HG03108 (cell line): ENCODE measurements at regions not wholly inside any gene's neighbourhood (a gene's known extent, or its start where the extent isn't known, plus 50 kb on each side); places are given as distances from the start of the nearest gene placed in this dataset.

Source experiments
- ATAC-seq: cut with Tn5 transposase; IDR thresholded peaks from one replicate; pipeline ENCODE4 v1.9.1; 2021; ENCODE audit warnings: moderate library complexity; ENCODE audit not compliant: unreplicated experiment

DNA sequence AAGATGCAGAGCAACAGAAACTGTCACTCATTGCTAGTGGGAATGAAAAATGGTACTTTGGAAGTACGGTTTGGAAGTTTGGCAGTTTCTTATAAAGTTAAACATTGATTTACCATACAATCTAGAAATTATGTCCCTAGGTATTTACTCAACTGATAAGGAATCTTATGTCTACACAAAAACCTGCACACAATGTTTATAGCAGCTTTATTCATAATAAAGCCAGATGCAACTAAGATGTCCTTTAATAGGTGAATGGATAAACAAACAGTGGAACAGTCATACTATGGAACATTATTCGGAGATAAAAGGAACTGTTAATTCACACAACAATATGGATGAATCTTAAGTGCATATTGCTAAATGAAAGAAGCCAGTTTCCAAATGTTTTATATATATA lies 96.2 kb upstream of the SIRPA start:
- ATAC-seq: no peak

DNA sequence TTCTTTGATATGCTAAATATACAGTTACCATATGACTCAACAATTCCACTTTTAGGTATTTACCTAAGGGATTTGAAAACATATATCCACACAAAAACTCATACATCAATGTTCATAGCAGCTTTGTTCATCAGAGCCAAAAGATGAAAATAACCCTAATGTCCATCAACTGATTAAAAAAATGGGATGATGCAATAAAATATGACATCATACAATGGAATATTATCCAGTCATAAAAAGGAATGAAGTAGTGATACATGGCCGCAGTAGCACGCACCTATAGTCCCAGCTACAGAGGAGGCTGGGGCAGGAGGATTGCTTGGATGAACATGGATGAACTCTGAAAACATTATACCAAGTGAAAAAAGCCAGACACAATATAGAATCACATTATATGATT lies 101.4 kb upstream of the SIRPA start:
- ATAC-seq: no peak

DNA sequence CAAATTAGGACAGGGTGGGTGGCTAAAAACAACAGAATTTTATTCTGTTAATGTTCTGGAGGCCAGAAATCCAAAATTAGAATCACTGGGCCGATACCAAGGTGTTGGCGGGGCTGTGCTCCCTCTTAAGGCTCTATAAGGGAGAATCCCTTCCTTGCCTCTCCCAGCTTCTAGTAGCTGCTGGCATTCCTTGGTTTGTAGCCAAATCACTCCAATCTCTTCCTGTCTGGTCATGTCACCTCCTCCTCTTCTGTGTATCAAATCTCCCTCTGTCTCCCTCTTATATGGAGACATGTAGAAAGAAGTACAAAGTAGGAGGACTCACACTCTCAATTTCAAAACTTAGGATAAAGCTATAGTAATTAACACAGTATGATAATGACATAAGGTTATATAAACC lies 102.9 kb upstream of the SIRPA start:
- ATAC-seq: no peak

DNA sequence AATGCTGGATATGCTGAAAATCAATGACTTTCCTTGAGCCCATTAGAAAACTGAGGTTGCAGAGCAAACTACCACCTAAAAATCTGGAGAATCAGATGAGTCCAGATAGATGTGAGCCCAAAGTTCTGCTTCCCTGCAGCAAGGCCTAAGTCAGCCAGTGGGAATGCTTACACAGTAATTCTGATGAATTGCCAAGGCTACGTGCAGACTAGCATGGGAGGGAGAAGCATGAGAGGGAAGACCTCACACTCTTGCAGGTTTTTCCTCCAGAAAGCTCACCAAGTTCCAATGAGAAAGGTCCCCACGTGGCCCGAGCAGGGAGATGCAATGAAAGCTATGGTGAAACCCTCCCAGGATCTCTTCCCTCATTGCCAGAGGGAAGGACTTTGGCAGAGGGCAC lies 104.8 kb upstream of the SIRPA start:
- no peak for ATAC-seq

DNA sequence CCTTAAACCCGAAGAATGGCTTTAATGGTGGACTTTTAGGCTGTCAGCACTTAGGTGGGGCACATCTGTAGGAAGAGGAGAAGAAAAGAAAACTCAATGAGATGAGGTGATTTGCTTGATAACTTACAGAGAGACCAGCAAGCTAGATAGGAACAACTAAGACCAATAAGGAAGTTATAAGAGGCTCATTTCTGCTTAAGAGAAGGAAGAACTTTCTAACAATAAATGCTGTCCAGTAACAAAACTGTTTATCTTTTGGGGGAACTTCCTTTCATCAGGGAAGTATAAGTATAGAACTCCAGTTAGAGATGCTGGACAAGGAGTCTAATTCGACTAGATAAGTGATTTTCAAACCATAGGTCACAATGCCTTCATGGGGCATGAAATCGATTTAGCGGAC lies 107.2 kb upstream of the SIRPA start:
- ATAC-seq: no peak

DNA sequence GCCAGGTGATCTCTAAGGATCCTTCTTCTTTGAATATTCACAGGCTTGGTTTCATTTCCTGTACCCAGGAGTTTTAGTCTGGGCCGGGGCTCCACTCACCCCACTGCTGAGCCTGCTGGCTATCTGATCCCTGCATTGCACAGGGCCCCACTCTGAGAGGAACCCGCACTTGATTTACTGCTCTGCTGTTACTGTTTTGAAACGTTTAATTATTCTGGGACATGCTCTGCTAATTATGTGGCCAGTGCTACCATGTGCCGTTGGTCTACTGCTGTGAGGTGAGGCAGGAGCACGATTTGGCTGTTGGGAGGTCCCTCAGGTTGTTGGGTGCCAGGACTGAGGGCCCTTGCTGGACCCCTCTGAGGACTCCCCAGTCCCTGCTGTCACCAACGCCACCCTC lies 108.7 kb upstream of the SIRPA start:
- ATAC-seq: no peak

DNA sequence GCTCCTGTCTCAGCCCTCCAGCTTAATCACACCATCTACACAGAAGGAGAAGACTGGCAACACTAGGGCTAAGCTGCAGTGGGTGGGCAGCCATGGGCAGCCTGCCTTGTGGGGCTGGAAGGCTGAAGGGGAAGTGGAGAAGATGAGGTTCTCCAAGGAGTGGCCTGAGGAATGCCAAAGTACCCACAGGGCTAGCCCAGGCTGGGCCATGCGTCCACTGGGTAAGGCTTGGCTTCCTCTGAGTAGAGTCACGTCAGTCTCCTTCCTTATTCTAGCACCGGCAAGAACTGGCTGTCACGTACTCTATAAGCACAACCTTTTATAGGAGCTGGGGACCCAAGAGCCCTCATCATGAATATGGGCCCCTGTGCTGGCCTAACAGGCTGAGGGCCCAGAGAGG lies 110.6 kb upstream of the SIRPA start:
- ATAC-seq: no peak

DNA sequence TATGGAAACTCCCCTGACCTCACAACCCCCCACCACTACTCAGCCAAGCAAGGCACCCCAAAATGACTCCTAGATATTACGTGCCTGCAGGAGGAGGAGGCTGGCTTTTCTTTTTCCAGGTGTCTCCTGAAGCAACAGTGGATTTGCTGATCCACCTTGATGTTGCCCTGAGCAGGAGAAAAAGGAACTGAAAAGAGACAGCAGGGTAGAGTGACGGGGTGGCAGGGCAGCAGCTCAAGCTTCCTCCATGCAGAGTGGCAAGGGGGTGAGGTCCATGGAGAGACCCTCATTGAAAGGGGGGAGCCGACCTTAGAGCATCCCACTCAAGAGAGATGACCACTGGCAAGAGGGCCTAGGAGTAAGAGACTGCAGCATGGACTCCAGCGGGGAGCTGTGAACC lies 112.0 kb upstream of the SIRPA start:
- ATAC-seq: no peak

DNA sequence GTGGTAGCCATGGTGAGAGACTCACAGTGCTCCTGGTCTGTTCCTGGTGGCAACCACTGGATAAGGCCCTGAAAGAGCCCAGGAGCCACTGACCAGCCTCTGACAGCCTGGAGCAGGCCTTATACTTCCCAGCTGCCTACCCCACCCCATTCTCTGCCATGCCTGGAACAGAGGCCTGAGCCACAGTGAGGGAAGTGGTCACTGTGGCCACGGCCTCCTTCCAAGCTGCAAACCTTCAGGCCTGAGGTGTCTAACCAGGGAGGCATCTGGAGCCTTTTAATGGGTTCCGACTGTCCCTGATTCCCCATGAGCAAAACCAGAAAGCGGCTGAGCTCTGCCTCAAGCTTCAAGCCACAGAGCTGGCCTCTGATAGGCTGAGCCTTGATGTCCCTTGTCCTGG lies 113.0 kb upstream of the SIRPA start:
- ATAC-seq: no peak

DNA sequence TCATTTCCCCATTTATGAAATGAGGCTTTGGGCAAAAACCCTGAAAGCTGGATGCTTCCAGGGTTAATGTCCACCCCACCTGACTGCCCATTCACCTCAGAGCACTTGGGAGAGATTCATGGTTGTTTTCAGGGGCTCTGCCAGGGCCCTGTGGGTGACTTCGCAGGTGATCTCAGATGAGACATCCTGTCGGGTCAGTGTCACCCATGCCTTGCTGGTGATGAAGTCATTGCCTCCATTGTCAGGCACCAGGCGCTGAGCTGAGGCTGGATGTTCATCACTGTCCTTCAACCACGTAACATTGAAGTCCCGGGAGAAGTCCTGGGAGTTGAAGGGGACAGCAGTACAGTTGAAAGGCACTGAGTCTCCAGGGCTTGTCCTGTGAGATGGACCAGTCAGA lies 115.6 kb upstream of the SIRPA start:
- ATAC-seq: no peak

DNA sequence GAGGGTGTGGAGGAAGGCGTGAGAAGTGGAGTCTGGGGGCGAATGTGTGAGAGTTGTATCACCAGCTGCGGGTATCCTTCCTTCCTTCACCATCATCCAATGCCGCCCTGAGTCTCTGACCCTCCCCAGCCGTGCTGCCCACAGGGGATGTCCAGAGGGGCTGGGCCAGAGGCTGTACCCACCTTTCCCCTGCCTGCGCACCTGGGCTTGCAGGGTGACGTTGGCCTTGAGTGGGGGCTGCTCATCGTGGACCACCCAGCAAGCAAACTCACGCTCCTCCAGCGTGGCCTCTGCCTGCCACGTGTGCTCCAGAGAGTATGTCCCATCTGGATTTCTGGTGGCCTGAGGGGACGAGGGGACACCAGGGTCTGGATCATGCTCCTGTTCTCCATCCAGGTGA lies 116.9 kb upstream of the SIRPA start:
- no peak for ATAC-seq

DNA sequence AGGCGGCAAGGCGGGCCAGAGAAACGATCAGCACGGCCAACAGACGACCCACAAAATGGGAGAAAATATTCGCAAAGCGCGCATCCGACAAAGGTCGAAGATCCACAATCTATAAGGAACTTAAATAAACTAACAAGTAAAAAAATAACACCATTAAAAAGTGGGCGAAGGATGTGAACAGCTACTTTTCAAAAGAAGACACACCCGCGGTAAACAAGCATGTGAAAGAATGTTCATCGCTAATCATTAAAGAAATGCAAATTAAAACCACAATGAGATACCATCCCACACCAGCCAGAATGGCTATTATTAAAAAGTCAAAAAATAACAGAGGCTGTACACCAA lies 117.8 kb upstream of the SIRPA start:
- ATAC-seq: peak; percentile 11

DNA sequence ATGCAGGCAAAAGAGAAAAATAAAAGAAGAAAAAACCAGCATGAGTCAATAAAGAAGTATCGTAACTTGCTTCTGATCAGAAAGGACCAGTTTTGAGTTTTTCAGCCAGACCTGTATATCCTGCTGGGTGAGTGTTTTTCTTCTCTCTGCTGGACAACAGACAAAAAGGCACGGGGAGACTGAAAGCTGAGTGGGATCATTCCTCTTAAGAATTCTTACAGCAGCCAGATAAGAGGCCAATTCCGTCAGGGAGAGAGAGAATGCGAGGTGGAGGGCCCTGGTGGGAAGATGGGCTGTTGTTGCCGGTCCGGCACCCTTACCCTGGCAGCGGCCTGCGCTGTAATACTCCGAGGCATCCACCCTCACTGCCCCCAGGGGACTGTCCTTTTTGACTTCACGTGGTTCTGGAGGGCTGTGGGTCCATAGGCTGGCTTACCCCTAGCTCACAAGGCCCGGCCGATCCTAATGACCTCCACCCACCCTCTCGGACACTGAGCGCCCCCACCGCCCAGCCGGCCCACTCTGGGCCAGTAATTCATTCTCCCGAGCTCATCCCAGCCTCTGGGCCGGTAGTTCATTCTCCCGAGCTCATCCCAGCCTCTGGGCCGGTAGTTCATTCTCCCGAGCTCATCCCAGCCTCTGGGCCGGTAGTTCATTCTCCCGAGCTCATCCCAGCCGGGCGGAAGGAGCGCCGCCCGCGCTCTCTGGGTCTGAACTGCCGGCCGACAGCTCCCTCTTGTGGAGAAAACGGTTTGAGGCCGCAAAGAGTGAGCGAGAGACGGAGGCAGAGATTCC lies 118.3 kb upstream of the SIRPA start:
- peak; percentile 81 for ATAC-seq

DNA sequence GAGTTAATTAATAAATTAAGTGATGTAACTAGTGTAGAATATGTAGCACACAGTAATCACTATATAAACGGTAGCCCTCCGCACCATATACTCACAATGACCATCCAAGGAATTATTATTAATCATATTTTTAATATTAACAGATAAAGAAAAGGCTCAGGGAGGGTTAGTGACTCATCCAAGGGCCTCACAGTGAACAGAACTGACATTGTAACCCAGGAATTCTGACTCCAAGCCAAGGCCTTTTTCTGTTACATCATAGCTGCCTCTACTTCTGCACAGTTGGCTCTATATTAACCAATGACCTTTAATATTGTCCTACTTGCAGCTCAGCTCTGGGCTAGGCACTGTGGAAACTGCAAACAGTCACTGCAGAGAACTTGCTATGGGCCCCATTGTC lies 117.5 kb upstream of the SIRPG start:
- no peak for ATAC-seq

DNA sequence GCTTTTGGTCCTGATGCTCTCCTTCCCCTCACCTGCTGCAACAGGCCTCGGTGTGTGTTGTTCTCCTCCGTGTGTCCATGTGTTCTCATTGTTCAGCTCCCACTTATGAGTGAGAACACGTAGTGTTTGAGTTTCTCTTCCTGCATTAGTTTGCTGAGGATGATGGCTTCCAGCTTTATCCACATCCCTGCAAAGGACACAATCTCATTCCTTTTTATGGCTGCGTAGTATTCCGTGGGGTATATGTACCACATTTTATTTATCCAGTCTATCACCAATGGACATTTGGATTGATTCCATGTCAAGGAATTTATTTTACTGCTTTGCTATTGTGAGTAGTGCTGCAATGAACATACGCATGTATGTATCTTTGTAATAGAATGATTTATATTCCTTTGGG lies 116.9 kb upstream of the SIRPG start:
- no peak for ATAC-seq

DNA sequence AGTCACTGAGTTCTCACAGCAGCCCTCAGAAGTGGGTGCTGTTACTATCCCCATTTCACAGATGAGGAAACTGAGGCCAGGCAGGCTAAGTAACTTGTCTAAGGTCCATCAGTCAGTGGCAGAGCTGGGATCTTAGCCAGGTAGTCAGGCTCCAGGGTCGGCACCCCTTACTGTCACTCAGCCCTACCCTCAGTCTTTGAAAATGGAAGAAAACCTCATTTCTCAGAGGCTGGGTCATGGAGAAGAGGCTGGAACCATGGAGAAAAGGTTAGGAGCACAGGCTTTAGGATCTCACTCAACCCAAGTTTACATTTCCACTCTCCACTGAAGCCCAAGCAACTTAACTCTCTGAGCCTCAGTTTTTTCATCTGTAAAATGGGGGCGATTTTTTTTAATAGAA lies 116.2 kb upstream of the SIRPG start:
- no peak for ATAC-seq

DNA sequence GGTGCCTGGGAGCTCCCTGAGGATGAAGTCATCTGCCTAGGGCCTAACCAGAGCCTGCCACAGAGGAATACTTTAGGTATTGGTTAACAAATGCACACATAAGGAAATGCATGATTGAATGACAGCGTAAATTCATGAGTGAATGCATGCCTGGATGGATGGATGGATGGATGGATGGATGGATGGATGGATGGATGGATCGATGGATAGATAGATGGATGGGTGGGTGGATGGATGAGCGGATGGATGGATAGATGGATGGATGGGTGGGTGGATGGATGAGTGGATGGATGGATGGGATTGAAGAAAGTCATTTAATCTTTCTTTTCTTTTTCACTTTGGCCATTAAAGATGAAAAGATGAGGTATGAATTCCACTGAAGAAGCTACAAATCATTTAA lies 111.9 kb upstream of the SIRPG start:
- ATAC-seq: no peak

DNA sequence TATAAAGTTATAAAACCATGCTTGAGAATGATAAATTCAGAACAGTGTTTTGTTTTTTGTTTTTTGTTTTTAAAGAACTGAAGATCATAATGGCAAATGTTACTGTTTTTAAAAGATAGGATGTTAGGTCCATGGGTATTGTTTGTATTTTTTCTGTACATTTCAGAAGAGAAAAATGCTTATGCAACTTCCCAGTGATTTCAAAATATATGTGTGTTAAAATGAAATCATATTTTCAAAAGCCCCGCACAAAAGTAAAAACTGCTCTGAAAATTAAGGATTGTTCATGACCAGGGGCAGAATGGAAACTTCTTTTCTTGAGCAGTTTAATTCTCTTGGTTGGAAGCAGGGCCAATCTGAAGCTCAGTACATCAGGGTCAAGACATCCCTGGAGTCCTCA lies 109.2 kb upstream of the SIRPG start:
- ATAC-seq: no peak

DNA sequence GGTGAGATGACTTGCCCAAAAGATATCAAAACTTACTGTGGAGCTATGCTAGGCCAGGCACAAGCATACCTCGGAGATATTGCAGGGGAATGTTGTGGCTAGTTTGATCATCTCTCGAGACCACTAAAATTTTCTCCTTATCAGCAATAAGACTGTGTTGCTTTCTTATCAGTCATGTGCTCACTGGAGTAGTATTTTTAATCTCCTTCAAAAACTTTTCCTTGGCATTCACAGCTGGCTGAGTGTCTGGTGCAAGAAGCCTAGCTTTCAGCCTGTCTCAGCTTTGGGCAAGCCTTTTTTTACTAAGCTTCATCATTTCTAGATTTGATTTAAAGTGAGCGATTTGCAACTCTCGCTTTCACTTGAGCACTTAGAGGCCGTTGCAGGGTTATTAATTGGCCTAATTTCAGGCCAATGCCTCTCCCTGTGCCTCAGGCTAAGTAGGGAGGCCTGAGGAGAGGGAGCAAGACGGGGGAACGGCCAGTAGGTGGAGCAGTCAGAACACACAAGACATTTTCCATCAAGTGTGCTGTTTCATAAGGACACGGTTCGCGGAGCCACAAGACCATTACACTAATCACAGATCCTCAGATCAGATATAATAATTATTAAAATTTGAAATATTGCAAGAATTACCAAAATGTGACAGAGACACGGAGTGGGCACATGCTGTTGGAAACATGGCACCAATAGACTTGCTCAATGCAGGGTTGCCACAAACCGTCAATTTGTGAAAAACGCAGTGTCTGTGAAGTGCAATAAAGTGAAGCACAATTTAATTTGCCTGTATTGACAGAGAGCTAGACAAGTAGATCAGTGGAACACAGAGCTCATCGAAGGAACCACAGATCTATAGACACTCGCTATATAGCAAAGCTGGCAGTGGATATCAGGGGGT lies 106.8 kb upstream of the SIRPG start:
- peak; percentile 94 for ATAC-seq

DNA sequence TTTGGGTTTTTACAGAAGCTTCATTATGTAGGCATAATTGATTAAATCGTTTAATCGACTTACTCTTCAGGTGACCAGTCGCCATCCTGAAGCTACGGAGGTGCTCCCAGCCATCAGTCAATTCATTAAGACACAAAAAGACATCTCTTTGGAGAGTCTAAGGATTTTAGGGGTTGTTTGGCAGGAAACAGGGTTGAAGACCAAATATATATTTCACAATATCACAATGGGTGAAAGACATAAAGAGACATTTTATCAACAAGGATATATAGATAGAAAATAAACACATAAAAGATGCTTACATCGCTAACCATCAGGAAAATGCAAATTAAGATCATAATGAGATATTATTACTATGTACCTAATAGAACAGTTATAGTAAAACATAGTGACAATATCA lies 104.0 kb upstream of the SIRPG start:
- no peak for ATAC-seq

DNA sequence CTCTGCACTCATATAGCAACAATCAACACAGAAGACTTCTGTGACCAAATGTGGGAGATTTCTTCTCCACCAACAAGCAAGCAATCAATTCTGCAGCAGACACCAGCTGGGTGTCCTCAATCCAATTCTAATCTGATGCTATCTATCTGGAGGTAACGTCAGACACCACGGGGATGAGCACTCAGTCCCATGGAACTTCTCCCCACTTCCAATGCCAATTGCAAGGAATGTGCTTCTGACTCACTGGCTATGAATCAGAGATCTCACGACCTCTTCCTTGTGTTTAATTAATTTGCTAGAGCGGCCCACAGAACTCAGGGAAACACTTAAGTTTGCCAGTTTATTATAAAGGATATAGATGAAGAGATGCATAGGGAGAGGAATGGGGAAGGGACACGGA lies 103.5 kb upstream of the SIRPG start:
- ATAC-seq: no peak

DNA sequence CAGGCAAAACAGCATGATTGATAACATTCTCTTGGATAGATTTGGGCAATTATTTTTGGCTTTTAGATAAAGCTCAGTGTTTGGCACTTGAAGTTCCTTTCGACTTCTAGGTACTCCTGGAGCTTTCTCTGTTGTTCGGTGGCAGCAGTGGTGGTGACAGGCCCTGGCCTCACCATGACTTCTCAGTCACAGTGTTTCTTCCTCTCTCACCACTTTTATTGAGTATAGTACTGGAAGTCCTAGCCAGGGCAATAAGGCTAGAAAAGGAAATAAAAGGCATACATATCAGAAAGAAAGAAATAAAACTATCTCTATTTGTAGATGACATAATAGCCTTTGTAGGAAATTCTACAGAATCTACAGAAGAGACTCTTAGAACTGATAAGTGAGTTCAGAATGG lies 101.2 kb upstream of the SIRPG start:
- no peak for ATAC-seq
